GM12874 (cell line): ENCODE measurements at regions not wholly inside any gene's neighbourhood (a gene's known extent, or its start where the extent isn't known, plus 50 kb on each side); places are given as distances from the start of the nearest gene placed in this dataset.

Experiments used
- CTCF ChIP-seq: IDR thresholded peaks from 2 replicates; pipeline ENCODE4 v1.5.1; 2011; ENCODE audit warnings: low read depth, mild to moderate bottlenecking, control low read depth, low read length, moderate library complexity; ENCODE audit not compliant: insufficient read depth

GRCh38 chr12:73112035-73112816 is 840.1 kb downstream of the TRHDE start:
- no peak for TF ChIP-seq CTCF

- no peak for TF ChIP-seq CTCF
Observed at GRCh38 chr12:73124480-73124879, 852.3 kb downstream of the TRHDE start.

- TF ChIP-seq CTCF = no peak
Observed at GRCh38 chr12:73125148-73125547, 853.0 kb downstream of the TRHDE start.

GRCh38 chr12:73136386-73136785 is 864.2 kb downstream of the TRHDE start:
- no peak for TF ChIP-seq CTCF

- no peak for TF ChIP-seq CTCF
Observed at GRCh38 chr12:73158341-73158740, 886.2 kb downstream of the TRHDE start.

- TF ChIP-seq CTCF = no peak
Observed at GRCh38 chr12:73159954-73160353, 887.8 kb downstream of the TRHDE start.

- no peak for TF ChIP-seq CTCF
Observed at GRCh38 chr12:73161970-73162369, 889.8 kb downstream of the TRHDE start.
